C4-2B (cell line): ENCODE measurements at regions not wholly inside any gene's neighbourhood (a gene's known extent, or its start where the extent isn't known, plus 50 kb on each side); places are given as distances from the start of the nearest gene placed in this dataset.

Source experiments
- CTCF ChIP-seq: fragments of 450-650 bp; conservative IDR thresholded peaks from 2 replicates; pipeline ENCODE4 v1.5.1; 2017; ENCODE audit warnings: mild to moderate bottlenecking
- ZFX ChIP-seq: fragments of 450-650 bp; IDR thresholded peaks from 2 replicates; pipeline ENCODE4 v1.6.1; 2017

GRCh38 chr1:96376846-96377245, 344.7 kb upstream of the PTBP2 start:
- TF ChIP-seq CTCF: no peak
- TF ChIP-seq ZFX: no peak
